GM23338 (cell line): ENCODE measurements at regions not wholly inside any gene's neighbourhood (a gene's known extent, or its start where the extent isn't known, plus 50 kb on each side); places are given as distances from the start of the nearest gene placed in this dataset.

Experiments
- ATAC-seq: fragments of 200-7000 bp; cut with Tn5 transposase; 3 replicates; pipeline ENCODE4 v1.9.1; 2020
- DNase-seq: peaks from one replicate; pipeline ENCODE4 v3.0.0-alpha.2; 2015; ENCODE audit warnings: low spot score
- H2AFZ ChIP-seq: fragments of 200-600 bp; sonication (generic); 2 replicates; pipeline ENCODE4 v1.8.0; 2016; ENCODE audit warnings: antibody characterized with exemption, mild to moderate bottlenecking, moderate library complexity
- H3F3A ChIP-seq: fragments of 200-600 bp; sonication (generic); replicated peaks from 2 replicates; pipeline ENCODE4 v1.8.0; 2017; ENCODE audit warnings: antibody characterized with exemption, mixed run types, low read depth
- H3K27ac ChIP-seq: fragments of 200-600 bp; sonication (generic); 2 replicates; pipeline ENCODE4 v1.6.1; 2016; ENCODE audit warnings: low read depth
- H3K27me3 ChIP-seq: fragments of 200-600 bp; sonication (generic); 2 replicates; pipeline ENCODE4 v1.8.0; 2016; ENCODE audit warnings: mild to moderate bottlenecking, mixed run types, moderate library complexity; ENCODE audit not compliant: insufficient read depth
- H3K36me3 ChIP-seq: fragments of 200-600 bp; sonication (generic); 2 replicates; pipeline ENCODE4 v1.8.0; 2016; ENCODE audit warnings: mild to moderate bottlenecking; ENCODE audit not compliant: insufficient read depth
- H3K4me1 ChIP-seq: fragments of 200-600 bp; sonication (generic); 2 replicates; pipeline ENCODE4 v1.8.0; 2016; ENCODE audit warnings: mild to moderate bottlenecking, moderate library complexity; ENCODE audit not compliant: insufficient read depth
- H3K4me2 ChIP-seq: fragments of 200-600 bp; sonication (generic); 2 replicates; pipeline ENCODE4 v1.7.1; 2017; ENCODE audit warnings: mixed run types
- H3K4me3 ChIP-seq: fragments of 200-600 bp; sonication (generic); 2 replicates; pipeline ENCODE4 v1.6.1; 2016; ENCODE audit warnings: mixed run types
- H3K79me2 ChIP-seq: fragments of 200-600 bp; sonication (generic); replicated peaks from 2 replicates; pipeline ENCODE4 v1.8.0; 2017; ENCODE audit warnings: mild to moderate bottlenecking; ENCODE audit not compliant: insufficient read depth
- H3K9me2 ChIP-seq: fragments of 200-600 bp; sonication (generic); 2 replicates; pipeline ENCODE4 v1.8.0; 2017; ENCODE audit not compliant: insufficient read depth
- H4K20me1 ChIP-seq: fragments of 200-600 bp; sonication (generic); replicated peaks from 2 replicates; pipeline ENCODE4 v1.8.0; 2017; ENCODE audit warnings: mild to moderate bottlenecking; ENCODE audit not compliant: insufficient read depth
- H3K27ac Mint-ChIP-seq: 2 replicates; pipeline ENCODE4 v1.8.0; 2020; ENCODE audit warnings: inconsistent platforms, mild to moderate bottlenecking, moderate library complexity, mixed read lengths
- H3K27me3 Mint-ChIP-seq: 3 replicates; pipeline ENCODE4 v1.8.0; 2022; ENCODE audit warnings: low read depth, mild to moderate bottlenecking, moderate library complexity, mixed read lengths, inconsistent platforms; ENCODE audit not compliant: insufficient read depth, poor library complexity
- H3K36me3 Mint-ChIP-seq: 3 replicates; pipeline ENCODE4 v1.8.0; 2021; ENCODE audit warnings: low read depth, mild to moderate bottlenecking, inconsistent platforms, moderate library complexity, mixed read lengths
- H3K4me1 Mint-ChIP-seq: 3 replicates; pipeline ENCODE4 v1.8.0; 2020; ENCODE audit warnings: mild to moderate bottlenecking, inconsistent platforms, mixed read lengths
- H3K4me3 Mint-ChIP-seq: 3 replicates; pipeline ENCODE4 v1.8.0; 2021; ENCODE audit warnings: moderate library complexity, mild to moderate bottlenecking, inconsistent platforms, mixed read lengths
- H3K9me3 Mint-ChIP-seq: 3 replicates; pipeline ENCODE4 v1.8.0; 2020; ENCODE audit warnings: moderate library complexity, mild to moderate bottlenecking, inconsistent platforms, mixed read lengths
- CREB1 ChIP-seq: fragments of 250-450 bp; sonication (Bioruptor Pico); IDR thresholded peaks from 2 replicates; pipeline ENCODE4 v1.5.0; 2020; ENCODE audit warnings: low read depth, mild to moderate bottlenecking, moderate library complexity
- CTCF ChIP-seq, 2 experiments: fragments of 200-600 bp in 1 of 2; sonication (generic) in 1 of 2; conservative IDR thresholded peaks; 2 replicates each; pipeline versions ENCODE4 v1.5.1 to v1.6.1; 2016 to 2017; ENCODE audit warnings: antibody characterized with exemption in 2 of 2, low read depth in 2 of 2, mild to moderate bottlenecking in 2 of 2, moderate library complexity in 1 of 2
- ETS1 ChIP-seq: IDR thresholded peaks from 2 replicates; pipeline ENCODE4 v1.6.1; 2016; ENCODE audit warnings: antibody characterized with exemption
- EZH2 ChIP-seq: fragments of 200-600 bp; sonication (generic); IDR thresholded peaks from one replicate; pipeline ENCODE4 v1.8.0; 2017; ENCODE audit warnings: antibody characterized with exemption, mild to moderate bottlenecking, low read depth; ENCODE audit not compliant: unreplicated experiment
- EZH2phosphoT487 ChIP-seq: fragments of 200-600 bp; sonication (generic); IDR thresholded peaks from one replicate; pipeline ENCODE4 v1.8.1; 2018; ENCODE audit warnings: antibody characterized with exemption; ENCODE audit not compliant: unreplicated experiment
- JUNB ChIP-seq: IDR thresholded peaks from one replicate; pipeline ENCODE4 v1.6.1; 2016; ENCODE audit warnings: antibody characterized with exemption; ENCODE audit not compliant: unreplicated experiment
- NANOG ChIP-seq: IDR thresholded peaks from 2 replicates; pipeline ENCODE4 v1.6.1; 2016; ENCODE audit warnings: antibody characterized with exemption, borderline replicate concordance
- POLR2AphosphoS5 ChIP-seq: IDR thresholded peaks from 2 replicates; pipeline ENCODE4 v1.6.1; 2016; ENCODE audit warnings: antibody characterized with exemption, low read depth
- REST ChIP-seq: IDR thresholded peaks from one replicate; pipeline ENCODE4 v1.6.1; 2018; ENCODE audit warnings: antibody characterized with exemption; ENCODE audit not compliant: unreplicated experiment
- STAT1 ChIP-seq: IDR thresholded peaks from one replicate; pipeline ENCODE4 v1.6.1; 2016; ENCODE audit warnings: antibody characterized with exemption; ENCODE audit not compliant: unreplicated experiment
- ZNF114 ChIP-seq: fragments of 250-450 bp; sonication (Bioruptor Pico); IDR thresholded peaks from 2 replicates; pipeline ENCODE4 v1.5.0; 2020; ENCODE audit warnings: mild to moderate bottlenecking, moderate library complexity
- ZNF331 ChIP-seq: fragments of 250-450 bp; sonication (Bioruptor Pico); IDR thresholded peaks from 2 replicates; pipeline ENCODE4 v1.5.0; 2020; ENCODE audit warnings: low read depth, mild to moderate bottlenecking, moderate library complexity
- ZNF462 ChIP-seq: fragments of 250-450 bp; sonication (Bioruptor Pico); IDR thresholded peaks from 2 replicates; pipeline ENCODE4 v1.5.0; 2020; ENCODE audit warnings: mild to moderate bottlenecking, moderate library complexity

- peaks cover 45% of the 10 kb centered on the region for H3K4me1 Mint-ChIP-seq
- no peak overlapping the region for H2AFZ ChIP-seq
- no peak overlapping the region for H3K27ac Mint-ChIP-seq
- H3K4me3 Mint-ChIP-seq, result no peak overlapping the region
- no peak overlapping the region for H3K27ac ChIP-seq
- peaks cover 3% of the 10 kb centered on the region; the same call in 1 of the 3 replicates for H3K36me3 Mint-ChIP-seq
- no peaks in the 10 kb centered on the region for H4K20me1 ChIP-seq
- TF ChIP-seq JUNB (no peak), CTCF (conservative IDR thresholded peaks at IDR 0.05; ENCODE audit: low read depth in 2 of 2) (no peak), NANOG (no peak), ZNF331 (CRISPR knock-in tag) (no peak), EZH2phosphoT487 (no peak), ZNF462 (no peak), ZNF114 (CRISPR knock-in tag) (no peak), REST (no peak), ETS1 (no peak), CREB1 (CRISPR knock-in tag) (no peak), POLR2AphosphoS5 (no peak), STAT1 (no peak), EZH2 (no peak)
- no peaks in the 10 kb centered on the region for H3K79me2 ChIP-seq
- peaks cover 9% of the 10 kb centered on the region; the same call in 1 of the 2 replicates for H3F3A ChIP-seq
- DNase-seq (no peak), ATAC-seq (no peak)
- H3K9me3 Mint-ChIP-seq, result peaks cover 3% of the 10 kb centered on the region; the same call in 1 of the 3 replicates
- no peak overlapping the region for H3K4me3 ChIP-seq
- no peaks in the 10 kb centered on the region for H3K9me2 ChIP-seq
- no peak overlapping the region for H3K4me2 ChIP-seq
- no peaks in the 10 kb centered on the region for H3K36me3 ChIP-seq
- peaks cover 28% of the 10 kb centered on the region for H3K27me3 ChIP-seq
- peaks cover 33% of the 10 kb centered on the region for H3K4me1 ChIP-seq
- H3K27me3 Mint-ChIP-seq, result peaks cover 30% of the 10 kb centered on the region
Measured at GRCh38 chr13:106799781-106800335, 231.9 kb upstream of the ARGLU1 start.
